Activated CD8-positive, alpha-beta memory T cell treated with anti-CD3 and anti-CD28 coated beads, Interleukin-2, amount 50 U/mL, for 48 hours (primary cell): ENCODE measurements at regions not wholly inside any gene's neighbourhood (a gene's known extent, or its start where the extent isn't known, plus 50 kb on each side); places are given as distances from the start of the nearest gene placed in this dataset.
"Not testable (repeated sequence)": the region's sequence is repeated elsewhere in the genome, so short reads cannot be mapped to it uniquely, and the experiment has no call there.

Experiments used
- DNase-seq: peaks from one replicate; pipeline ENCODE4 v3.0.0-alpha.2; 2020

- DNase-seq: no peak
Observed at GRCh38 chr14:43671716-43672485, 835.2 kb downstream of the FSCB start.

GRCh38 chr14:43669355-43669754, 837.7 kb downstream of the FSCB start:
- DNase-seq: no peak

- DNase-seq: no peak
Observed at GRCh38 chr14:43665570-43666267, 841.4 kb downstream of the FSCB start.

GRCh38 chr14:43655194-43655593, 851.9 kb downstream of the FSCB start:
- DNase-seq: not testable (repeated sequence)

GRCh38 chr14:43651896-43652295, 855.2 kb downstream of the FSCB start:
- no peak for DNase-seq

GRCh38 chr14:43651185-43651787, 855.8 kb downstream of the FSCB start:
- DNase-seq: no peak

GRCh38 chr14:43649508-43649907, 857.6 kb downstream of the FSCB start:
- no peak for DNase-seq

GRCh38 chr14:43647302-43647701, 859.8 kb downstream of the FSCB start:
- no peak for DNase-seq

GRCh38 chr14:43640718-43641267, 866.3 kb downstream of the FSCB start:
- DNase-seq: no peak

GRCh38 chr14:43625294-43625693, 881.8 kb downstream of the FSCB start:
- DNase-seq: no peak

- no peak for DNase-seq
Observed at GRCh38 chr14:43621282-43621681, 885.8 kb downstream of the FSCB start.

- no peak for DNase-seq
Observed at GRCh38 chr14:43595096-43595772, 911.8 kb downstream of the FSCB start.

- no peak for DNase-seq
Observed at GRCh38 chr14:43591776-43592175, 915.3 kb downstream of the FSCB start.

- DNase-seq: no peak
Observed at GRCh38 chr14:43587183-43587582, 919.9 kb downstream of the FSCB start.

- no peak for DNase-seq
Observed at GRCh38 chr14:43579671-43580070, 927.4 kb downstream of the FSCB start.

- DNase-seq: no peak
Observed at GRCh38 chr14:43568022-43568421, 939.1 kb downstream of the FSCB start.

- no peak for DNase-seq
Observed at GRCh38 chr14:43548368-43548767, 958.7 kb downstream of the FSCB start.

GRCh38 chr14:43547596-43547995, 959.5 kb downstream of the FSCB start:
- DNase-seq: not testable (repeated sequence)

- no peak for DNase-seq
Observed at GRCh38 chr14:43541356-43541755, 965.7 kb downstream of the FSCB start.

GRCh38 chr14:43540948-43541347, 966.1 kb downstream of the FSCB start:
- DNase-seq: no peak

- DNase-seq: no peak
Observed at GRCh38 chr14:43539210-43539609, 967.9 kb downstream of the FSCB start.

- DNase-seq: no peak
Observed at GRCh38 chr14:43535231-43535838, 971.7 kb downstream of the FSCB start.
